ENCODE measurements at regions not wholly inside any gene's neighbourhood (a gene's known extent, or its start where the extent isn't known, plus 50 kb on each side); places are given as distances from the start of the nearest gene placed in this dataset.
A peak's percentile ranks its signal among the peaks of the same experiment; 100 is the strongest.

GRCh38 chr3:104447681-104448080 lies 919.0 kb upstream of the ALCAM start:
- Mint-ChIP-seq H3K9me3 (peaks cover 6 to 9% of the 10 kb centered on the region in 2 donors), H3K27ac (no peak overlapping the region), H3K4me3 (no peak overlapping the region), H3K4me1 (no peaks in the 10 kb centered on the region), H3K27me3 (no peaks in the 10 kb centered on the region)
- ATAC-seq, result no peak
- no peak for DNase-seq

- DNase-seq (no peak), ATAC-seq (no peak)
- Mint-ChIP-seq H3K9me3 (no peaks in the 10 kb centered on the region), H3K4me1 (no peaks in the 10 kb centered on the region), H3K4me3 (no peak overlapping the region), H3K27me3 (no peaks in the 10 kb centered on the region), H3K27ac (no peak overlapping the region)
Observed at GRCh38 chr3:104452697-104453096, 914.0 kb upstream of the ALCAM start.

DNA sequence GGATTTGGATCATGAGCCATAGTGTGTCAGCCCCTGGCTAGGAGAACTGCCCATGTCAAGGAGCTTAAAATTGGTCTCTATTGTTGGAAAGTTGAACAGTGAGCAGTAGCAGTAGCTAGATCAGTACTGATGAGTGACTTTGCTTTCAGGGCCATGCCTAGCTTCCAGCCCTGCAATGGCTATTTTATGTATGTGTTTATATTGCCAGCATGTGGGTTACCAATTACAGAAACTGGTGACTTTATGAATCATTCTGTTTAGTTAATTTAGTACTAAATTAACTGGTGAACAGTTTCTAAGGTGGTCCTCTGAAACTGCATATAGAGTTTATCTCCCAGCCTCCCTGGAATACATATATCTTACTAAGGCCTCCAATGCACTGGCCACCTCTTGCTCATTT lies 908.1 kb upstream of the ALCAM start:
- Mint-ChIP-seq H3K4me1 (no peaks in the 10 kb centered on the region), H3K9me3 (no peaks in the 10 kb centered on the region), H3K27me3 (no peaks in the 10 kb centered on the region), H3K27ac (no peak overlapping the region), H3K4me3 (no peak overlapping the region)
- DNase-seq, result no peak
- ATAC-seq, result no peak

DNA sequence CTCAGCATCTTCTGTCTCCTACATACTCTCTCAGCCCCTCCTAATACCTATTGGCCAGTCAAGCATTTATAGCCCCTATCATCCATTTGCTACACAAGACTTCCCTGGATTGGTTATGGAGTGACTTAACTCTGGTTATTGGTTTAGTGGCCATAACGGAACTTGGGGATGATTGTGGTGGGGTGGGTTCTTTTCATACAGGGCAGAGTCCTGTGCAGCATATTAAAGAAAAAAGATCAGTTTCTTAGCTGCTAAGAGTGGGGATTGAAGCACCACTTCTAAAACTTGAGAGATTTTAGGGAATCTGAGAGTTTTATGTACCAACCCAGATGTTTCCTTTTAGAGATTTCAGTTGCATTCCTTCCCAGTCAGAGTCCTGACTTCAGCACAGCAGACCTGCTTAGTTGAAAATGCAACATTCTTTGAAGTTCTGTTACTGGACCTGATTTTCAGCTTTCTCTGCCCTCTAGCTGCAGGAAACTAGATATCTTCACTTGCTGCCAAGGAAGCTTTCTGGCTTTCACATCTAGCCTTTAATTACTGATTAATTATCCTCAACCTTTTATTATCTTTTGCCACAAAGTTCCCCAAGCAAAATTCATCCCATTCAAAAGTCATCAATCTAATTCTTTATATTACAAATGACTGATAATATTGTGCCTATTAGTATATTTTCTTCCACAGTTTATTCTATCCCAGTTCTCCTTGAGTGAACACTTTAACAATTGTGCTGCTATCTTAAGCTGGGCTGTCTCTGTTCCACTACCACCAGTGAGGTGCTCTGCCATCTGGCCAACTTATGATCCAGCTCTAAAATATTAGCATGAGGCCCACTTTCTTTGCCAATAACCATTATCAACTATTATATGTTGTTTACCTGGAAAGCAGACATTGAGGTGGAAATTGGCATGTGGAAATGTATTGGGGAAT lies 906.0 kb upstream of the ALCAM start:
- ATAC-seq (no peak), DNase-seq (no peak)
- Mint-ChIP-seq H3K27me3 (no peaks in the 10 kb centered on the region), H3K9me3 (peaks cover 0 to 7% of the 10 kb centered on the region in 2 donors), H3K27ac (no peak overlapping the region), H3K4me1 (no peaks in the 10 kb centered on the region), H3K4me3 (no peak overlapping the region)

- Mint-ChIP-seq H3K9me3 (peaks cover 0 to 7% of the 10 kb centered on the region in 2 donors), H3K4me1 (no peaks in the 10 kb centered on the region), H3K27me3 (no peaks in the 10 kb centered on the region), H3K27ac (no peak overlapping the region), H3K4me3 (no peak overlapping the region)
- ATAC-seq, result no peak
- no peak for DNase-seq
Observed at GRCh38 chr3:104461431-104461830, 905.3 kb upstream of the ALCAM start.

DNA sequence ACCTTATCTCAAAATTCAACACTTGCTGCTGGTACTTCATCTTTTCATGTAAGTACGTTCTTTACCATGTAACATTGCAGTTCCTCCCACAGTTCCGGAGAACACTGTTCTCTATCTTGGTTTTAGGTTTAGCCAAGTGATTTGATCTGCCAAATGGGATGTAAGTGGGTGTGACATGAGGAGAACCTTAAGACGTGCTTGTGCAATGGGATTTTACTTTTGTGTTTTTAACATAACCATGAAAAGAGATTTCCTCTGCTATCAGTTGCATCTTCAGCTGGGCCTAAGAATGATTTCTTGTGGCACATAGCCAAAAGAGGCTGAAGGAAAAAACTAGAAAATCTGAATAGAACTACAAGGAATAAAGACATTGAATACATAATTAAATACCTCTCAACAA lies 894.5 kb upstream of the ALCAM start:
- no peak for DNase-seq
- no peaks in the 10 kb centered on the region for H3K4me1 Mint-ChIP-seq
- no peak for ATAC-seq
- peaks cover 10 to 18% of the 10 kb centered on the region in 2 donors for H3K9me3 Mint-ChIP-seq
- H3K4me3 Mint-ChIP-seq, result no peak overlapping the region
- no peaks in the 10 kb centered on the region for H3K27me3 Mint-ChIP-seq
- H3K27ac Mint-ChIP-seq, result no peak overlapping the region

GRCh38 chr3:104474011-104474410 lies 892.7 kb upstream of the ALCAM start:
- Mint-ChIP-seq H3K4me1 (no peaks in the 10 kb centered on the region), H3K27me3 (no peaks in the 10 kb centered on the region), H3K4me3 (no peak overlapping the region), H3K9me3 (peaks cover 0 to 25% of the 10 kb centered on the region in 2 donors), H3K27ac (no peak overlapping the region)
- DNase-seq (no peak), ATAC-seq (no peak)

- no peaks in the 10 kb centered on the region for H3K4me1 Mint-ChIP-seq
- no peak overlapping the region for H3K4me3 Mint-ChIP-seq
- ATAC-seq (no peak), DNase-seq (no peak)
- H3K27ac Mint-ChIP-seq, result no peak overlapping the region
- H3K27me3 Mint-ChIP-seq, result no peaks in the 10 kb centered on the region
- peaks cover 0 to 6% of the 10 kb centered on the region in 2 donors for H3K9me3 Mint-ChIP-seq
Observed at GRCh38 chr3:104503022-104503421, 863.7 kb upstream of the ALCAM start.

GRCh38 chr3:104510131-104510849 lies 856.4 kb upstream of the ALCAM start:
- Mint-ChIP-seq H3K4me3 (no peak overlapping the region), H3K9me3 (peaks cover 0 to 6% of the 10 kb centered on the region in 2 donors), H3K27me3 (no peaks in the 10 kb centered on the region), H3K27ac (no peak overlapping the region), H3K4me1 (no peaks in the 10 kb centered on the region)
- DNase-seq (no peak), ATAC-seq (no peak)

DNA sequence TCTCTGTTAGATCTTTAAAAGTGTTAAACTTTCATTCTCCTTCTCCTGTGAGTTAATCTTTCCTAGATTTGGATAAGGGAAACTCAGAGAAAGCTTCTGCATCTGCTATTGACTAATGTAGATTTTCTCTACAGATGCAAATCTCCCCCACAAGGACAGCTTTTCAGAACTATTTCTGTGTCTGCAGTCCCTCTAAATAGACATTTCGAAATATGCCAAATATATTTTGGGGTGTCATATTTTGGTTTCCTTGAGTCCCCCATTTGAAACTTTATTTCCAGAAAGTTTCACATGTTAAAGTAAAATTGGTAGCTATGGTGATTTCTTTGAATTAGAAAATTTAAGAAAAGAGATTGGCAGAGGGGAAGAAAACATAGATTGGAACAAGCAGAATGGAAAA lies 852.3 kb upstream of the ALCAM start:
- Mint-ChIP-seq H3K9me3 (peaks cover 0 to 6% of the 10 kb centered on the region in 2 donors), H3K4me1 (no peaks in the 10 kb centered on the region), H3K27ac (no peak overlapping the region), H3K27me3 (no peaks in the 10 kb centered on the region), H3K4me3 (no peak overlapping the region)
- DNase-seq, result no peak
- no peak for ATAC-seq

DNA sequence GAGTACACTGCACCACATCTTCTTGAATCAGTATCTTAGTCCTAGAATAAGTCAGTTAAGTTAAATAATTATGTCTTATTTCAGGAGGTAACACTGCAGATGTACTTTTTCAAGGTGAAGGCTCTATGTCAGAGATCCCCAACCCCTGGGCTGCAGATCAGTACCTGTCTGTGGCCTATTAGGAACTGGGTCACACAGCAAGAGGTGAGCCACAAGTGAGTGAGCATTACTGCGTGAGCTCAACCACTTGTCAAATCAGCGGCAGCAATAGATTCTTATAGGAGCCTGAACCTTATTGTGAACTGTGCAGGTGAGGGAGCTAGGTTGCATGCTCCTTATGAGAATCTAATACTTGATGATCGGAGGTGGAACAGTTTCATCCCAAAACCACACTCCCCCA lies 851.9 kb upstream of the ALCAM start:
- no peaks in the 10 kb centered on the region for H3K4me1 Mint-ChIP-seq
- no peaks in the 10 kb centered on the region for H3K27me3 Mint-ChIP-seq
- H3K9me3 Mint-ChIP-seq, result peaks cover 0 to 6% of the 10 kb centered on the region in 2 donors
- DNase-seq, result no peak
- ATAC-seq, result no peak
- H3K27ac Mint-ChIP-seq, result no peak overlapping the region
- H3K4me3 Mint-ChIP-seq, result no peak overlapping the region

- H3K9me3 Mint-ChIP-seq, result no peaks in the 10 kb centered on the region
- DNase-seq (no peak), ATAC-seq (no peak)
- H3K27me3 Mint-ChIP-seq, result peaks cover 8% of the 10 kb centered on the region
- H3K4me3 Mint-ChIP-seq, result no peak overlapping the region
- H3K4me1 Mint-ChIP-seq, result no peaks in the 10 kb centered on the region
- H3K27ac Mint-ChIP-seq, result no peak overlapping the region
Observed at GRCh38 chr3:104519068-104519467, 847.6 kb upstream of the ALCAM start.

DNA sequence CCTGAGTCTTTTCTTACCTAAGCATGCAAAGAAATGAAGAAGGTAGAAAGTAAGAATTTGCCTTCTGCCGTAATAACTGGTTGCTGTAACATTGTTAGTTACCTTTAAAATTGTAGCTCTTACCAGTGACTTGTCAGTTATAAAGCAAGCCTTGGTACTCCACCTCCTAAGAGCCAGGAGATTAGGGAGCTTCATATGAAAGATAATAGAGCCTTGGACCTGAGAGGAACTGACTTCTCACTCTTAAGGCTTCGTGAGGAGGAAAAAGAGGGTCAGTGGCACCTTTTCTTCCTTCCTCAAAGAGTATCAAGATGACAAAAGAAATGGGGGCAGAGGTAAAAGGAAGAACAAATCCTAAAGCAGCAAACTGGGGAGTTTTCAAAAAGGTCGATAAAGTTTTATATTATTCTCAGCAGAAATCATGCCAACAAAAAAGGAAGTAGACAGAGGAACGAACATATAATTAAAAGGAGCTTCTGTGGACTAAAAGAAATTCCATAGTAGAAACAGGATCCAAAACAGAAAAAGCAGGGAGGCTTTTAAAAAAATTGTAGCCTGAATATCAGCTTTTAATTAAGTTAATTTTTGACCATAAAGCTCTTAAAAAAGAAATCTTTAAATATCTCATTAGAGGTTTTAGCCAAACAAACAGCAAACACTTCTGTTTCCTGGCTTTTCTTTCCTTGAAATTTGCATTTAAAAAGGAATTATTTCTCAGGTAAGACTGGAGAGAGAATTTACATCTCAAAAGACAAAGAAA lies 847.1 kb upstream of the ALCAM start:
- Mint-ChIP-seq H3K9me3 (no peaks in the 10 kb centered on the region), H3K27ac (peak overlapping the region in 1 of 2 donors; percentile 4), H3K4me3 (no peak overlapping the region), H3K27me3 (peaks cover 8% of the 10 kb centered on the region), H3K4me1 (no peaks in the 10 kb centered on the region)
- DNase-seq, result no peak
- no peak for ATAC-seq

DNA sequence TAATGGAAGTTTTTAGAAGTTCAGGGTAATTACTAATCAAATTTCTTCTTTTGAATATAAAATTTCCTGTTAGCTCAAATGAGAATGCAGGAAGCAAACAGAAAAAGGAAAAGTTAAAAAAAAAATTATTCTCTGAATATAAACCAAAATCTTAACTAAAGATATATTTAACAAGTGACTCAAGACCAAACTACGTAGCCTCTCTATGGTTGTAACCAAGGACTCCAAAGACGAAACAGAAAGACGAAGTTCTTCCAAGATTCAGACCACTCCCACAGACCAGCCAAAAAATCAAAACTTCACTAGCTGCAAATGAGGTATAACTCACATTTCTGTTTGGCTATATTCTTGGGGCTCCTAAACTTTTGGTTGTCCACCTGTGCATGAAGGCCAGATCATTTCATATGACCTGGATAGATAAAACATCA lies 846.5 kb upstream of the ALCAM start:
- peaks cover 8% of the 10 kb centered on the region for H3K27me3 Mint-ChIP-seq
- H3K9me3 Mint-ChIP-seq, result no peaks in the 10 kb centered on the region
- no peak for ATAC-seq
- no peaks in the 10 kb centered on the region for H3K4me1 Mint-ChIP-seq
- no peak for DNase-seq
- no peak overlapping the region for H3K4me3 Mint-ChIP-seq
- H3K27ac Mint-ChIP-seq, result no peak overlapping the region

DNA sequence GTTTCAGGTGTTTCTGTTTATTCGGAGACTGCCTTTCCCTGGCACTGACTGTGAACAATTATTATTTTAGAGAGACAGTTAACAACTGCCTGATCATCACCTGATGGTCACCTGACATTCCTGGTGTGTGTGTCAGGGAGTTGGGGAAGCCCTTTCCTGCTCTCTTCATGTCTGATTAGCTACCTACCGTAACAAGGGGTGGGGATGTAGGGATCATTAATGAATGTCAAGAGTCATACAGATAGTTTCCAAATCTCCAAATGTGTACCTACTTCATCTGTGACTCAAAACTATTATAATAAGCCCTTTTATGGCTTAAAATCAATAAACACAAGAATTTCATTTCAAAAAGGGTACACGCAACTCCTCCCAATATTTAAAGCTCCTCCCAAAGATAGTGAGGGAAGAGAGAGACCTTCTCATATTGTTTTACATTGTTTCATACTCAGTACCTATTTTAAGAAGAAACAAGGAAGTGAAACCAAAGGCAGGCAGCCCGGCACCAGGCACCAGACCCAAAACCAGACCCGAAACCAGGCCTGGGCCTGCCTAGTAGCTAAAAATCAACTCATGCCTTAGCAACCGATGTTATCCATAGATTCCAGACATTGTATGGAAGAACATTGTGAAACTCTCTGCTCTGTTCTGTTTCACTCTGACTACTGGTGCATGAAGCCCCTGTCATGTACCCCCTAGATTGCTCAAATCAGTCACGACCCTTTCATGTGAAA lies 844.9 kb upstream of the ALCAM start:
- Mint-ChIP-seq H3K9me3 (no peaks in the 10 kb centered on the region), H3K27me3 (peaks cover 8% of the 10 kb centered on the region), H3K4me1 (no peaks in the 10 kb centered on the region), H3K27ac (no peak overlapping the region), H3K4me3 (no peak overlapping the region)
- DNase-seq (no peak), ATAC-seq (no peak)
